Kidney (tissue), 13 donors: ENCODE measurements at regions not wholly inside any gene's neighbourhood (a gene's known extent, or its start where the extent isn't known, plus 50 kb on each side); places are given as distances from the start of the nearest gene placed in this dataset.

Experiments
- DNase-seq, 5 donors: peaks; one replicate each; pipeline ENCODE4 v3.0.0-alpha.2; 2013 to 2020
- FAIRE-seq: peaks from 2 replicates; lab custom pipeline; 2012; peaks lifted over from hg19 to GRCh38; lab: Jason Lieb, UNC
- H3K27ac ChIP-seq, 2 donors: one replicate each; pipeline ENCODE4 v1.7.0; 2013; ENCODE audit warnings: low read depth in 2 of 2, low read length in 2 of 2, inconsistent platforms in 1 of 2
- H3K27me3 ChIP-seq: one replicate; pipeline ENCODE4 v1.7.1; 2013; ENCODE audit warnings: low read length, inconsistent platforms; ENCODE audit not compliant: control insufficient read depth, insufficient read depth
- H3K36me3 ChIP-seq, 3 donors: one replicate each; pipeline versions ENCODE4 v1.7.0 to v1.7.1; 2013; ENCODE audit warnings: low read length in 3 of 3, control low read depth in 1 of 3, inconsistent platforms in 1 of 3; ENCODE audit not compliant: insufficient read depth in 3 of 3, control insufficient read depth in 2 of 3
- H3K4me1 ChIP-seq, 3 donors: one replicate each; pipeline versions ENCODE4 v1.7.0 to v1.7.1; 2013; ENCODE audit warnings: low read length in 3 of 3, inconsistent platforms in 1 of 3, low read depth in 1 of 3; ENCODE audit not compliant: control insufficient read depth in 2 of 3, insufficient read depth in 2 of 3
- H3K4me3 ChIP-seq, 3 donors: one replicate each; pipeline versions ENCODE4 v1.7.0 to v1.8.1; 2013; ENCODE audit warnings: low read length in 3 of 3, control low read depth in 1 of 3, inconsistent platforms in 1 of 3
- H3K9ac ChIP-seq, 3 donors: one replicate each; pipeline versions ENCODE4 v1.7.0 to v1.7.1; 2013; ENCODE audit warnings: low read length in 3 of 3, control low read depth in 1 of 3, inconsistent platforms in 1 of 3
- H3K9me3 ChIP-seq, 3 donors: one replicate each; pipeline versions ENCODE4 v1.7.0 to v1.7.1; 2013; ENCODE audit warnings: low read length in 3 of 3, control low read depth in 1 of 3, inconsistent platforms in 1 of 3; ENCODE audit not compliant: control insufficient read depth in 2 of 3, insufficient read depth in 1 of 3
- intact Hi-C: fragments of 100-400 bp; cut with DNase I; formaldehyde crosslinking; loops from one replicate; pipeline ENCODE4 v1.11.1; 2022
- TF ChIP-seq, protein P1 (sequence below): IDR thresholded peaks from 3 replicates; pipeline ENCODE4 v1.5.1; 2012; ENCODE audit warnings: mild to moderate bottlenecking, moderate library complexity, borderline replicate concordance; ENCODE audit not compliant: insufficient read depth; ENCODE audit errors: extremely low read depth
- donor health status: control.
- donor health status: control.
- donor health status: control.
- donor health status: control.
- donor health status: control.
- donor health status: DM: yes; HTN: yes; CAD: no.
- donor health status: Normal renal cell carcinoma (clear cell type).

- intact Hi-C loops, result no loop called here
- Histone ChIP-seq H3K27me3 (no peaks in the 10 kb centered on the region), H3K36me3 (no peaks in the 10 kb centered on the region), H3K9me3 (no peaks in the 10 kb centered on the region), H3K27ac (no peak overlapping the region), H3K9ac (no peak overlapping the region), H3K4me1 (peaks cover 0 to 3% (median 0%) of the 10 kb centered on the region in 3 donors), H3K4me3 (no peak overlapping the region)
- FAIRE-seq (no peak), DNase-seq (peak in 1 of 5 donors; percentile 38)
- TF ChIP-seq, protein P1, sequence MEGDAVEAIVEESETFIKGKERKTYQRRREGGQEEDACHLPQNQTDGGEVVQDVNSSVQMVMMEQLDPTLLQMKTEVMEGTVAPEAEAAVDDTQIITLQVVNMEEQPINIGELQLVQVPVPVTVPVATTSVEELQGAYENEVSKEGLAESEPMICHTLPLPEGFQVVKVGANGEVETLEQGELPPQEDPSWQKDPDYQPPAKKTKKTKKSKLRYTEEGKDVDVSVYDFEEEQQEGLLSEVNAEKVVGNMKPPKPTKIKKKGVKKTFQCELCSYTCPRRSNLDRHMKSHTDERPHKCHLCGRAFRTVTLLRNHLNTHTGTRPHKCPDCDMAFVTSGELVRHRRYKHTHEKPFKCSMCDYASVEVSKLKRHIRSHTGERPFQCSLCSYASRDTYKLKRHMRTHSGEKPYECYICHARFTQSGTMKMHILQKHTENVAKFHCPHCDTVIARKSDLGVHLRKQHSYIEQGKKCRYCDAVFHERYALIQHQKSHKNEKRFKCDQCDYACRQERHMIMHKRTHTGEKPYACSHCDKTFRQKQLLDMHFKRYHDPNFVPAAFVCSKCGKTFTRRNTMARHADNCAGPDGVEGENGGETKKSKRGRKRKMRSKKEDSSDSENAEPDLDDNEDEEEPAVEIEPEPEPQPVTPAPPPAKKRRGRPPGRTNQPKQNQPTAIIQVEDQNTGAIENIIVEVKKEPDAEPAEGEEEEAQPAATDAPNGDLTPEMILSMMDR, result no peak
Observed at GRCh38 chr6:170162775-170163404, 128.0 kb downstream of the DLL1 start.

GRCh38 chr6:170162011-170162774, 128.7 kb downstream of the DLL1 start:
- DNase-seq (peak in 1 of 5 donors; percentile 66), FAIRE-seq (no peak)
- Histone ChIP-seq H3K4me3 (no peak overlapping the region), H3K36me3 (no peaks in the 10 kb centered on the region), H3K27ac (no peak overlapping the region), H3K27me3 (no peaks in the 10 kb centered on the region), H3K4me1 (peaks cover 0 to 3% (median 0%) of the 10 kb centered on the region in 3 donors), H3K9me3 (no peaks in the 10 kb centered on the region), H3K9ac (no peak overlapping the region)
- intact Hi-C loops, result no loop called here
- TF ChIP-seq, protein P1, result no peak

GRCh38 chr6:170160628-170161611, 130.0 kb downstream of the DLL1 start:
- FAIRE-seq (no peak), DNase-seq (peak in 2 of 5 donors; percentile 36 to 61)
- Histone ChIP-seq H3K36me3 (no peaks in the 10 kb centered on the region), H3K4me3 (no peak overlapping the region), H3K4me1 (peaks cover 0 to 3% (median 0%) of the 10 kb centered on the region in 3 donors), H3K27ac (no peak overlapping the region), H3K9ac (no peak overlapping the region), H3K27me3 (no peaks in the 10 kb centered on the region), H3K9me3 (no peaks in the 10 kb centered on the region)
- TF ChIP-seq, protein P1, result no peak
- intact Hi-C loops, result no loop called here
